SIG-M5 treated with dmso at 0.1 percent for 504 hours (cell line): ENCODE measurements at regions not wholly inside any gene's neighbourhood (a gene's known extent, or its start where the extent isn't known, plus 50 kb on each side); places are given as distances from the start of the nearest gene placed in this dataset.

ENCODE experiments used
- DNase-seq: peaks from one replicate; lab custom pipeline; 2025; ENCODE audit not compliant: unreplicated experiment; lab: John Stamatoyannopoulos, UW

DNA sequence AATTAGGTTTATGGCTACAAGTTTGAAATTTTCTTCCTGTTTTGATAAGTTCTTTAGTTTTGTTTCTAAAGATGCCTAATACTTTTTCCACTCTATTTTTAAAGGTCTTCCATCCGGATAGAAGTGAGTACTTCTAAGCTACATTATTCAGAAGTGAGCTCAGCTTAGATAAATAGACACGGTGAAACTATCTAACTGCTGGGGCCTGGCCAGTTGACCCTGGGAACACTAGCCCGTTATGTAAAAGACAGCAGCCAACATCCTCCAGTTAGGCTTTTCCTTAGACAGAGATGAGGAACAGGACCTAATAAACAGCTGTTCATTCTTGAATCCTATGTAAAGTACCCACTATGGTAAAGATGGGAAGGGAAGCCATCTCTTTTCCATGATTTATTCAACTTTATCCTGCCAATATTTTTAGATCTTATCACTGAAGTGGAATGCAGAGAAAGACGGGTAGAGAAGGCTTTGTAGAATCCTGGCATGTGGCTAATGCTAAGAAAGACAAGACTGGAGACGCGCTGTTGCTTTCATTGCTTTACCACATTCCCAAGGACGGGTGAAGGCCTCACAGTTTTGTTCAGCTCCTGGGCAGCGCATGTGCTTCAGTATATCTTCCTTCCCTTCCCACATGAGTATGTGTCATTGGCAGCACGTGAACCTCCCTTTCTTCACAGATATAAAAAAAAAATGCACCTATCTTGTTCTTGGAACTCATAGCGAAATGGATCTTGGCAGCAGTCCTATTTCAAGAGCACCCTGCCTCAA, 340.0 kb upstream of the MEOX2 start:
- no peak for DNase-seq

DNA sequence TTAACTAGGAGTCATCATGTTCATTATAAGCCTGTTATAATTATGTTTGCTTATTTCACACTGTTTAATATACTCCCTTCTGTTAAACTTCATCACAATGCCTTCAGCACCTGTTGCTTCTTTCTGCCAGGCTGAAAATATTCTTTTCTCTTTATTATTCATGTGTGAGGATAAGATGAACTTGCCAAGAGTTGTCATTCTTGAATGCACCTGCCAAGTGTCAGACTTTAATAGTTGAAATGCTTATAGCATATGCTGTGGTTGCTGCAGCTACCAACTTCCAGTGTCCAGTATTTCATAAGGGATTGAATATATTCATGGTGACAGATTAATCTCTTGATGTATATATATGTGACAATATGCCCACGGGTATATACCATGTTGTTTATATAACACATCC, 339.2 kb upstream of the MEOX2 start:
- no peak for DNase-seq

DNA sequence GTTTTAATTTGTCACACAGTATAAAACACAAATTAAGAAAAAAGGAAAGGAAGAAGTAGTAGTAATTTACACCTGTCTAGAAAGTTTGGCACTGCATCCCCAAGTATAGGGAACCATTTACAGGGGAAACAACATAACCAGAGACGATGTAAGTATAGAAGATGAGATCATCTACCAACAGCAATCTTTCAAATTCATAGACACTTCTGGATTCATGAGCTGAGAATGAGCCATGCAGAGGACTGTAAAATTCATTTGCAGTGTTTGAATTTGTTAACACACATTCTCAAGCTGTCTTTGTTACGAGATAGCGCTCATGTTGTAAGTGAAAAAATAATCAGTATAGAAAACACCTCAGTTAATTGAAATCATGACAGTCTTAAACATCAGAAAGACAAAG, 337.0 kb upstream of the MEOX2 start:
- no peak for DNase-seq

DNA sequence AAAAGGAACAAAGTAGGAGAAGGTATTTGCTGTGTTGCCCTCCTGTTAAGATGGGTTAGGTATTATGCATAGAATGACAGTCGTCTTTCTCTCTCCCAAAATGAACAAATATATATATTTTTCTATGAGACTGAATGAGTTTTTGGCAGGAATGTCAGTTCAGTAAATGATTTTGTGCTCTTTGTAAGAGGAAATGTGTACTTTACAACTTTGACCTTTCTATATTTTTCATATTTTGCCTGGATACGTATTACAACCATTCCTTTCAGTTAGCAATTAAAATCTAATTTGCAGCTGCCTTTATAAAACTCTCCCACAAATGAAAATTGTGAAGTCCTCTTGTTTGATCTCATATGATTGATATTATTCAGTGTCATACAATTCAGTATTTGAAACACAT, 336.6 kb upstream of the MEOX2 start:
- DNase-seq, result no peak

DNA sequence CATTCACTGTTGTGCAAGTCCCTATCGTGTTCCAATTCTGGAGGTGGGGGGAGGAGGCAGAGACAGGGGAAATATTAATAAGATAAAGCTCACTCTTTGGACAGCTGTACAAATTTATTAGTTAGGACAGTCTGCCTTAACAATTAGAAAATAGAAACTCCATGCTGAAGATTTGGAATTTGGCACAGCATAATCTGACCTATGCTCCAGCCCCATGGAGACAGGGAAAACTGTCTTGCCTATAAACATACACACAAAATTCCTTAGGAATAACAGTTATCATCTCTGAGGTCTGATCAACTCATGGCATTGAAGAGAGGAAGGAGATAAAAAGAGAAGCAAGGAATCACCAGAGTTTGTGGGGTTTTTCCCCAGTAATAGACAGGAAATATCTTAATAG, 335.4 kb upstream of the MEOX2 start:
- no peak for DNase-seq

- no peak for DNase-seq
Observed at GRCh38 chr7:16015981-16016380, 329.5 kb upstream of the MEOX2 start.

GRCh38 chr7:16014031-16014430, 327.5 kb upstream of the MEOX2 start:
- DNase-seq, result no peak

DNA sequence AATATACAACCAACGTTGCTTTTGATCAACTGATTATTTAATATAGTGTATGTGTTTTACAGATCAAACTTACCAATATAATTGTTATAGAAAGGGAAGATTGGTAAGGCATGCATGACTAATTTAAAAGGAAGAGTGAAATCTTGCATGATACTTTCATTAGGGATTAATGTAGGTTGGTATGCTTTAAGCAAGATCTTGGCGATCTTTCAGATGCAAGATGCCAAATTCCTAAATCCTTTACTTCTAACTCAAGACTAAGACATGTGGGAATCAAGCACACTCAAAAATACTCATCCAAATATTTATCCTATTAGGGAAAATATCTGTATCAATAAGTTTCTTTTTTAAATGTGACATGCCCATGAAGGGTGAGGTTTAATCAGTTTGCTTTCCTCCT, 321.4 kb upstream of the MEOX2 start:
- no peak for DNase-seq

DNA sequence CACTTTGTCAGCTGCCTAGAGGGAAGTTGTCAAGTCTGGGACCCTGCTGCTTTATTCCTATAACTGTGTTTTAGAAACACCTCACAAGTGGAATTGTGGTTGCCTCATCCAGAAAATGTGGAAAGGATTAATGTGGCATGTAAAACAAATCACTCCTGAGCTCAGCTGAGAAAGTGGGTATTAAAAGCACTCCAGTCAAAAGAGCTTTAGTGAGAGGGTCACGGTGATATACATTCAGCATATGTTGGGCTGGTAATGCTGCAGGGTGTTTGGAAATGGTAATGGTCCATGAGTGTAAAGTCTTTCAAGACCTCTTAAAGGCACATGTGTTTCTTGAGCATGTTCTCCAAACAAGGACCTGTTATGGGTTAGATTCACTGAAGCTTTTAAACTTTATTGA, 318.2 kb upstream of the MEOX2 start:
- no peak for DNase-seq

DNA sequence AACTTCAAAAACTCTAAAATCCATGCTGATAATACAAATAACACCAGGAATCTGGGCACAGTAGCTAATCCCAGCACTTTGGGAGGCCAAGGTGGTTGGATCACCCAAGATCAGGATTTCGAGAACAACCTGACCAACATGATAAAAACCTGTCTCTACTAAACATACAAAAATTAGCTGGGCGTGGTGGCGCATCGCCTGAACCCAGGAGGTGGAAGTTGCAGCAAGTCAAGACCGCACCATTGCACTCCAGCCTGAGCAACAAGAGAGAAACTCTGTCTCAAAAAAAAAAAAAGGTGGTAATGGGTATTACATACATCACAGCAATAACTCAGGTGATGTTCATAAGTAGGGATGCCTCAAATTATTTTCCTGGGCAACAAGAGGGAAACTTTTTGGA, 315.0 kb upstream of the MEOX2 start:
- DNase-seq, result no peak

DNA sequence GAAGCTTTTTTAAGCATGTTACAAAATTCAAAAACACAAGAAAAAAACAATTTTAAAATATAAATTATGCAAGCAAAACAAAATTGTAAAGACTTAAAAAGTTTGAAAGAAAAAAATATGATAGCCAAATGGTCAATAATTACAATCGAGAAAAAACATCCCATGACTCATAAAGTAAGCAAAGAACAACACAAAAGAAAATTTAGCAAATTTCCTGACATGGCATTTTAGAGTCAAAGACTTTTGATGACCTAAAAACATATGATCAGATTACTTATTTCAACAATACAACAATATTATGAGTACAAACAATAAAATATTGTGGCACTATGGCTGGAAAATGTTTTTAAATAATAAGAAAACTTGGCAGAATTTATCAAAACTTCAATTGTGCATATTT, 312.1 kb upstream of the MEOX2 start:
- DNase-seq, result no peak

GRCh38 chr7:15995027-15995426, 308.5 kb upstream of the MEOX2 start:
- no peak for DNase-seq

GRCh38 chr7:15989194-15989593, 302.7 kb upstream of the MEOX2 start:
- no peak for DNase-seq

- no peak for DNase-seq
Observed at GRCh38 chr7:15985587-15986384, 299.3 kb upstream of the MEOX2 start.

- no peak for DNase-seq
Observed at GRCh38 chr7:15977663-15978062, 291.2 kb upstream of the MEOX2 start.

DNA sequence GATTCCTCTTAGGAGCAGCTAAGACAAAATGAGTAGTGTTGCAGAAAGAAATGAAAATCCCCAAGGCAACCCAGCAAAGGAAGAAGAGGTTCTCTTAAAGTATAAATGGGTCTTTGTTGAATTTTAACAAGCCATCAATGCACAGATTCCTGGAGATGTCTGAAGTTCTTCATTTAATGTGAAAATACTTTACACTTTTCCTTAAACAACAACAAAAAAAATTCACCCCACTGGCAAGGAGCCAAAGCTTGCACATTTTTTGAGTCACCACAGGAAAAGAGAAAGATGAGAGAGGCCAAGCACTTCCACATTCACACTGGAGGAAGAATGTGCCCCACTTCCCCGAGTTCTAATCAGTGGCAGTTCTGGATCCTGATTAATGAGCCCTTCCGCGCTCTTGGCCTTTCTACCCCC, 286.4 kb upstream of the MEOX2 start:
- no peak for DNase-seq

- no peak for DNase-seq
Observed at GRCh38 chr7:15967551-15967950, 281.1 kb upstream of the MEOX2 start.

DNA sequence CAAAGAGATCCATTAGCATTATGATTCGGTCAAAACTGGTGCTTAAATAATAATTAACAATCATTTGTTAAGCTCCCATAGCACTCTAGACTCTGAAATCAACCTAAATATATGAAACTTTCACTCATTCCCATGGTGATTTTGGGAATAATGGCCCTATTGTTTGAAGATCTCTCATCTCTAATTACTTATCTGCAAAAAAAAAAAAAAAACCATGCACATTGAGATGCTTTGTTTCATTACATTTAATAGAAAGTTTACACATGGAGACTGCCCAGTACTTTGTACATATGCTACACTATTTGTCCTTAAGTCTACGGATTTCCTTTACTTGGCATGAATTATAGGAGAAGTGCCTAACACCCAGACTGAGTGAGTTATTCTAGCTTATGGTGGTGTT, 280.6 kb upstream of the MEOX2 start:
- no peak for DNase-seq

GRCh38 chr7:15963206-15963605, 276.7 kb upstream of the MEOX2 start:
- no peak for DNase-seq

GRCh38 chr7:15954671-15955354, 268.3 kb upstream of the MEOX2 start:
- DNase-seq, result no peak

GRCh38 chr7:15950299-15950698, 263.8 kb upstream of the MEOX2 start:
- no peak for DNase-seq

- DNase-seq, result no peak
Observed at GRCh38 chr7:15947754-15948153, 261.3 kb upstream of the MEOX2 start.
